DOHH2 (cell line): ENCODE measurements at regions not wholly inside any gene's neighbourhood (a gene's known extent, or its start where the extent isn't known, plus 50 kb on each side); places are given as distances from the start of the nearest gene placed in this dataset.

ENCODE experiments used
- H3F3A ChIP-seq: fragments of 200-600 bp; sonication (generic), shearing (Covaris generic); 2 replicates; pipeline ENCODE4 v1.6.0; 2016; ENCODE audit warnings: antibody characterized with exemption, mild to moderate bottlenecking; ENCODE audit not compliant: control insufficient read depth, insufficient read depth
- H3K27ac ChIP-seq: fragments of 200-600 bp; sonication (generic); 2 replicates; pipeline ENCODE4 v1.5.1; 2014; ENCODE audit warnings: low read depth, mild to moderate bottlenecking, low read length, moderate library complexity
- H3K27me3 ChIP-seq: fragments of 200-600 bp; sonication (generic); 2 replicates; pipeline ENCODE4 v1.6.1; 2014; ENCODE audit warnings: mild to moderate bottlenecking, low read length, mixed read lengths; ENCODE audit not compliant: control insufficient read depth
- H3K36me3 ChIP-seq: fragments of 200-600 bp; sonication (generic); 2 replicates; pipeline ENCODE4 v1.6.1; 2014; ENCODE audit warnings: mild to moderate bottlenecking, low read length, moderate library complexity, mixed read lengths; ENCODE audit not compliant: control insufficient read depth
- H3K4me1 ChIP-seq: fragments of 200-600 bp; sonication (generic); 2 replicates; pipeline ENCODE4 v1.6.1; 2014; ENCODE audit warnings: mild to moderate bottlenecking, low read length, mixed read lengths; ENCODE audit not compliant: control insufficient read depth
- H3K4me2 ChIP-seq: fragments of 200-600 bp; sonication (generic); 2 replicates; pipeline ENCODE4 v1.6.0; 2014; ENCODE audit warnings: mild to moderate bottlenecking, low read length, moderate library complexity
- H3K4me3 ChIP-seq: fragments of 200-600 bp; sonication (generic); 2 replicates; pipeline ENCODE4 v1.5.1; 2014; ENCODE audit warnings: mild to moderate bottlenecking, low read length, mixed read lengths
- H3K79me2 ChIP-seq: fragments of 200-600 bp; sonication (generic); 2 replicates; pipeline ENCODE4 v1.6.1; 2014; ENCODE audit warnings: mild to moderate bottlenecking, low read length, mixed read lengths; ENCODE audit not compliant: control insufficient read depth
- H3K9me2 ChIP-seq: fragments of 200-600 bp; sonication (generic); replicated peaks from 2 replicates; pipeline ENCODE4 v1.6.1; 2014; ENCODE audit warnings: mild to moderate bottlenecking, low read length, mixed read lengths; ENCODE audit not compliant: control insufficient read depth
- H3K9me3 ChIP-seq: fragments of 200-600 bp; sonication (generic); 2 replicates; pipeline ENCODE4 v1.6.1; 2014; ENCODE audit warnings: antibody characterized with exemption, low read length, mixed read lengths; ENCODE audit not compliant: control insufficient read depth, insufficient read depth
- H4K20me1 ChIP-seq: fragments of 200-600 bp; sonication (generic); 2 replicates; pipeline ENCODE4 v1.6.0; 2014; ENCODE audit warnings: low read depth, mild to moderate bottlenecking, antibody characterized with exemption, low read length, moderate library complexity; ENCODE audit not compliant: control insufficient read depth, insufficient read depth
- CTCF ChIP-seq: fragments of 200-600 bp; sonication (generic); IDR thresholded peaks from one replicate; pipeline ENCODE4 v1.5.1; 2014; ENCODE audit warnings: antibody characterized with exemption, mild to moderate bottlenecking, low read depth, low read length; ENCODE audit not compliant: poor library complexity, severe bottlenecking
- EZH2phosphoT487 ChIP-seq: fragments of 200-600 bp; sonication (generic); IDR thresholded peaks from 2 replicates; pipeline ENCODE4 v1.6.1; 2017; ENCODE audit warnings: borderline replicate concordance, mild to moderate bottlenecking, antibody characterized with exemption, low read length, moderate library complexity, mixed read lengths

GRCh38 chr15:50830477-50831354 lies 65.2 kb upstream of the SPPL2A start:
- no peaks in the 10 kb centered on the region for H3K9me2 ChIP-seq
- no peaks in the 10 kb centered on the region for H3K27me3 ChIP-seq
- no peaks in the 10 kb centered on the region for H3K79me2 ChIP-seq
- H3K36me3 ChIP-seq = no peaks in the 10 kb centered on the region
- H4K20me1 ChIP-seq = no peaks in the 10 kb centered on the region
- no peak overlapping the region for H3K27ac ChIP-seq
- H3K4me1 ChIP-seq = no peaks in the 10 kb centered on the region
- TF ChIP-seq CTCF = no peak
- no peak for TF ChIP-seq EZH2phosphoT487
- H3K9me3 ChIP-seq = no peaks in the 10 kb centered on the region
- no peaks in the 10 kb centered on the region for H3F3A ChIP-seq
- H3K4me2 ChIP-seq = no peak overlapping the region
- no peak overlapping the region for H3K4me3 ChIP-seq

GRCh38 chr15:50828610-50829206 lies 63.2 kb upstream of the SPPL2A start:
- no peaks in the 10 kb centered on the region for H3K4me1 ChIP-seq
- TF ChIP-seq CTCF (no peak), EZH2phosphoT487 (no peak)
- no peaks in the 10 kb centered on the region for H3F3A ChIP-seq
- no peak overlapping the region for H3K27ac ChIP-seq
- no peak overlapping the region for H3K4me2 ChIP-seq
- H3K79me2 ChIP-seq = no peaks in the 10 kb centered on the region
- no peaks in the 10 kb centered on the region for H4K20me1 ChIP-seq
- H3K36me3 ChIP-seq = no peaks in the 10 kb centered on the region
- H3K4me3 ChIP-seq = no peak overlapping the region
- H3K27me3 ChIP-seq = no peaks in the 10 kb centered on the region
- no peaks in the 10 kb centered on the region for H3K9me2 ChIP-seq
- H3K9me3 ChIP-seq = no peaks in the 10 kb centered on the region

GRCh38 chr15:50825946-50826345 lies 60.4 kb upstream of the SPPL2A start:
- no peaks in the 10 kb centered on the region for H3F3A ChIP-seq
- no peak overlapping the region for H3K4me3 ChIP-seq
- H3K4me2 ChIP-seq = no peak overlapping the region
- TF ChIP-seq EZH2phosphoT487 (no peak), CTCF (no peak)
- no peaks in the 10 kb centered on the region for H3K4me1 ChIP-seq
- no peaks in the 10 kb centered on the region for H3K79me2 ChIP-seq
- H3K9me2 ChIP-seq = no peaks in the 10 kb centered on the region
- H3K27me3 ChIP-seq = no peaks in the 10 kb centered on the region
- no peaks in the 10 kb centered on the region for H3K9me3 ChIP-seq
- H4K20me1 ChIP-seq = no peaks in the 10 kb centered on the region
- no peaks in the 10 kb centered on the region for H3K36me3 ChIP-seq
- H3K27ac ChIP-seq = no peak overlapping the region
